Neural progenitor cell (in vitro differentiated cells): ENCODE measurements at regions not wholly inside any gene's neighbourhood (a gene's known extent, or its start where the extent isn't known, plus 50 kb on each side); places are given as distances from the start of the nearest gene placed in this dataset.

ENCODE experiments used
- CTCF ChIP-seq: fragments of 200-600 bp; sonication (generic); IDR thresholded peaks from 2 replicates; pipeline ENCODE4 v1.5.1; 2017; ENCODE audit warnings: antibody characterized with exemption, mild to moderate bottlenecking
- EZH2 ChIP-seq: fragments of 200-600 bp; sonication (generic); IDR thresholded peaks from 2 replicates; pipeline ENCODE4 v1.6.1; 2017; ENCODE audit warnings: antibody characterized with exemption, mild to moderate bottlenecking, moderate library complexity

GRCh38 chr10:44262551-44263251 lies 122.2 kb downstream of the CXCL12 start:
- TF ChIP-seq CTCF (no peak), EZH2 (no peak)
